HCT116 (cell line): ENCODE measurements at regions not wholly inside any gene's neighbourhood (a gene's known extent, or its start where the extent isn't known, plus 50 kb on each side); places are given as distances from the start of the nearest gene placed in this dataset.

Experiments used
- ATAC-seq: fragments of 200-7000 bp; cut with Tn5 transposase; 2 replicates; pipeline ENCODE4 v1.9.1; 2020; ENCODE audit warnings: mild to moderate bottlenecking, moderate library complexity
- BruUV-seq: library from RNA; stranded (reverse); fragments of 400-500 nt; replicated peaks from 2 replicates; lab custom pipeline; 2021; lab: Mats Ljungman, UMichigan
- CTCF ChIA-PET: fragments of 300-600 bp; sonication (Branson Sonifier 250); formaldehyde crosslinking; loops from one replicate; lab custom pipeline; 2021; ENCODE audit warnings: antibody characterized with exemption; lab: Charles Lee
- POLR2A ChIA-PET: fragments of 300-600, 350-600 bp; sonication (Branson Sonifier 250); formaldehyde crosslinking; loops from one replicate; lab custom pipeline; 2021; ENCODE audit warnings: antibody characterized with exemption; lab: Charles Lee
- RAD21 ChIA-PET, 2 experiments: fragments of 300-600 bp; sonication (Branson Sonifier 250); formaldehyde crosslinking; loops; one replicate each; lab custom pipeline; 2023; ENCODE audit warnings: low total read pairs in 2 of 2; ENCODE audit not compliant: uncharacterized antibody in 2 of 2, unreplicated experiment in 2 of 2, low non-redundant PET in 1 of 2; lab: Charles Lee
- DNase-seq: peaks from one replicate; pipeline ENCODE4 v3.0.0-alpha.2; 2010; ENCODE audit warnings: low read depth, low spot score
- H2AFZ ChIP-seq: fragments of 200-600 bp; shearing (Covaris generic), sonication (generic); 2 replicates; pipeline ENCODE4 v1.6.1; 2017; ENCODE audit warnings: low read depth, mixed run types, mixed read lengths, antibody characterized with exemption, low read length; ENCODE audit not compliant: poor library complexity, severe bottlenecking
- H3K27ac ChIP-seq: 2 replicates; pipeline ENCODE4 v1.5.1; 2012; ENCODE audit warnings: low read depth, low read length
- H3K27me3 ChIP-seq: fragments of 200-600 bp; sonication (generic); 2 replicates; pipeline ENCODE4 v1.6.1; 2016; ENCODE audit warnings: mixed run types, low read length, mixed read lengths; ENCODE audit not compliant: insufficient read depth
- H3K36me3 ChIP-seq, 2 experiments: fragments of 200-500 bp in 1 of 2; fragments of 200-600 bp in 1 of 2; sonication (Bioruptor generic) in 1 of 2; sonication (generic) in 1 of 2; 2 replicates each; pipeline versions ENCODE4 v1.5.1 to v1.6.1; 2014 to 2016; ENCODE audit warnings: low read length in 2 of 2, inconsistent platforms in 1 of 2, mixed read lengths in 1 of 2, mixed run types in 1 of 2; ENCODE audit not compliant: insufficient read depth in 2 of 2, control insufficient read depth in 1 of 2
- H3K4me1 ChIP-seq, 2 experiments: fragments of 200-600 bp in 1 of 2; sonication (generic) in 1 of 2; 2 replicates each; pipeline versions ENCODE4 v1.5.1 to v1.6.1; 2012 to 2017; ENCODE audit warnings: low read length in 2 of 2, inconsistent platforms in 1 of 2, mild to moderate bottlenecking in 1 of 2, mixed read lengths in 1 of 2, mixed run types in 1 of 2, moderate library complexity in 1 of 2; ENCODE audit not compliant: insufficient read depth in 2 of 2, control insufficient read depth in 1 of 2
- H3K4me2 ChIP-seq: fragments of 200-600 bp; sonication (generic); 2 replicates; pipeline ENCODE4 v1.6.1; 2017; ENCODE audit warnings: mixed run types, low read length, mixed read lengths
- H3K4me3 ChIP-seq, 2 experiments: fragments of 200-600 bp in 1 of 2; sonication (generic) in 1 of 2; replicated peaks in 1 of 2; 2 replicates each; pipeline ENCODE4 v1.5.1; 2011 to 2016; ENCODE audit warnings: low read length in 2 of 2, control low read depth in 1 of 2, low read depth in 1 of 2, mild to moderate bottlenecking in 1 of 2, mixed read lengths in 1 of 2, mixed run types in 1 of 2
- H3K79me2 ChIP-seq: fragments of 200-600 bp; sonication (generic); 2 replicates; pipeline ENCODE4 v1.6.1; 2017; ENCODE audit warnings: mild to moderate bottlenecking, mixed run types, low read length, moderate library complexity, mixed read lengths; ENCODE audit not compliant: insufficient read depth
- H3K9ac ChIP-seq: fragments of 200-600 bp; sonication (generic); 2 replicates; pipeline ENCODE4 v1.6.1; 2016; ENCODE audit warnings: low read length, mixed read lengths
- H3K9me2 ChIP-seq: fragments of 200-600 bp; sonication (generic), shearing (Covaris generic); 2 replicates; pipeline ENCODE4 v1.6.1; 2017; ENCODE audit warnings: mixed run types, mild to moderate bottlenecking, moderate library complexity; ENCODE audit not compliant: insufficient read depth
- H3K9me3 ChIP-seq, 2 experiments: fragments of 200-500 bp in 1 of 2; fragments of 200-600 bp in 1 of 2; sonication (Bioruptor generic) in 1 of 2; sonication (generic) in 1 of 2; 2 replicates each; pipeline ENCODE4 v1.6.1; 2014 to 2017; ENCODE audit warnings: low read length in 2 of 2, mixed read lengths in 2 of 2, inconsistent platforms in 1 of 2, low read depth in 1 of 2, mild to moderate bottlenecking in 1 of 2, mixed run types in 1 of 2, moderate library complexity in 1 of 2; ENCODE audit not compliant: control insufficient read depth in 1 of 2, insufficient read depth in 1 of 2
- H4K20me1 ChIP-seq: fragments of 200-600 bp; sonication (generic), shearing (Covaris generic); 2 replicates; pipeline ENCODE4 v1.6.1; 2017; ENCODE audit warnings: mixed run types, mild to moderate bottlenecking, moderate library complexity; ENCODE audit not compliant: insufficient read depth
- ATF3 ChIP-seq: IDR thresholded peaks from 2 replicates; pipeline ENCODE4 v1.6.1; 2012
- CBX3 ChIP-seq: IDR thresholded peaks from 2 replicates; pipeline ENCODE4 v1.6.1; 2012; ENCODE audit warnings: low read depth
- CEBPB ChIP-seq: IDR thresholded peaks from 2 replicates; pipeline ENCODE4 v1.6.1; 2012; ENCODE audit warnings: low read depth
- EGR1 ChIP-seq: IDR thresholded peaks from 2 replicates; pipeline ENCODE4 v1.6.1; 2012; ENCODE audit warnings: low read depth
- EZH2 ChIP-seq: fragments of 200-600 bp; sonication (generic); IDR thresholded peaks from 2 replicates; pipeline ENCODE4 v1.6.1; 2017; ENCODE audit warnings: antibody characterized with exemption, mixed run types
- EZH2phosphoT487 ChIP-seq: fragments of 200-600 bp; IDR thresholded peaks from 2 replicates; pipeline ENCODE4 v1.6.1; 2018; ENCODE audit warnings: antibody characterized with exemption, borderline replicate concordance
- POLR2A ChIP-seq: IDR thresholded peaks from 2 replicates; pipeline ENCODE4 v1.7.0; 2011; ENCODE audit warnings: borderline replicate concordance; ENCODE audit not compliant: insufficient read depth, insufficient read length; ENCODE audit errors: extremely low read depth
- POLR2AphosphoS5 ChIP-seq: IDR thresholded peaks from 2 replicates; pipeline ENCODE4 v1.6.1; 2011; ENCODE audit warnings: mild to moderate bottlenecking, low read depth, low read length, moderate library complexity
- RAD21 ChIP-seq: IDR thresholded peaks from 2 replicates; pipeline ENCODE4 v1.6.1; 2012; ENCODE audit warnings: low read depth, mild to moderate bottlenecking
- REST ChIP-seq: IDR thresholded peaks from 2 replicates; pipeline ENCODE4 v1.6.1; 2012; ENCODE audit warnings: low read depth
- SIN3A ChIP-seq: IDR thresholded peaks from 2 replicates; pipeline ENCODE4 v1.6.1; 2012; ENCODE audit warnings: low read depth
- SP1 ChIP-seq: IDR thresholded peaks from 2 replicates; pipeline ENCODE4 v1.6.1; 2012; ENCODE audit warnings: low read depth
- SRF ChIP-seq: IDR thresholded peaks from 2 replicates; pipeline ENCODE4 v1.6.1; 2012; ENCODE audit warnings: low read depth
- TCF7L2 ChIP-seq: IDR thresholded peaks from 2 replicates; pipeline ENCODE4 v1.7.0; 2011; ENCODE audit warnings: borderline replicate concordance, inconsistent platforms; ENCODE audit not compliant: insufficient read depth, insufficient read length; ENCODE audit errors: extremely low read depth
- ZBTB33 ChIP-seq: IDR thresholded peaks from 2 replicates; pipeline ENCODE4 v1.6.1; 2011; ENCODE audit warnings: mild to moderate bottlenecking, low read length, moderate library complexity; ENCODE audit not compliant: insufficient replicate concordance; ENCODE audit errors: extremely low read depth
- ZFX ChIP-seq: fragments of 450-650 bp; IDR thresholded peaks from 2 replicates; pipeline ENCODE4 v1.6.1; 2017
- intact Hi-C: fragments of 100-400 bp; cut with micrococcal nuclease; formaldehyde crosslinking; loops from 2 replicates; pipeline ENCODE4 v1.10.0; 2022

GRCh38 chr14:80271389-80271788, 60.1 kb upstream of the DIO2 start:
- Histone ChIP-seq H3K4me2 (no peak overlapping the region), H3K9me2 (no peaks in the 10 kb centered on the region), H3K9me3 (no peaks in the 10 kb centered on the region), H3K9ac (no peak overlapping the region), H3K79me2 (no peaks in the 10 kb centered on the region), H3K4me1 (no peaks in the 10 kb centered on the region), H2AFZ (no peak overlapping the region), H3K4me3 (no peak overlapping the region), H4K20me1 (no peaks in the 10 kb centered on the region), H3K36me3 (no peaks in the 10 kb centered on the region), H3K27ac (no peak overlapping the region), H3K27me3 (no peaks in the 10 kb centered on the region)
- ATAC-seq (no peak), DNase-seq (no peak)
- intact Hi-C loops: no loop called here
- BruUV-seq: no TSS peak
- ChIA-PET POLR2A (no interaction called here), CTCF (no interaction called here), RAD21 (no interaction called here)
- TF ChIP-seq ZBTB33 (no peak), SP1 (no peak), TCF7L2 (no peak), POLR2AphosphoS5 (no peak)

- Histone ChIP-seq H3K4me1 (no peaks in the 10 kb centered on the region), H3K36me3 (no peaks in the 10 kb centered on the region), H3K4me3 (no peak overlapping the region), H3K4me2 (no peak overlapping the region), H3K79me2 (no peaks in the 10 kb centered on the region), H3K9ac (no peak overlapping the region), H2AFZ (no peak overlapping the region), H3K9me2 (no peaks in the 10 kb centered on the region), H4K20me1 (no peaks in the 10 kb centered on the region), H3K9me3 (no peaks in the 10 kb centered on the region), H3K27me3 (no peaks in the 10 kb centered on the region), H3K27ac (no peak overlapping the region)
- ChIA-PET RAD21 (no interaction called here), POLR2A (no interaction called here), CTCF (no interaction called here)
- DNase-seq: no peak
- no peak for ATAC-seq
- intact Hi-C loops: no loop called here
- BruUV-seq: no TSS peak
- TF ChIP-seq SRF: no peak
- TF ChIP-seq REST: no peak
- no peak for TF ChIP-seq RAD21
- TF ChIP-seq POLR2A: no peak
- TF ChIP-seq EZH2: no peak
- TF ChIP-seq ZFX: no peak
- no peak for TF ChIP-seq CBX3
- no peak for TF ChIP-seq EZH2phosphoT487
- TF ChIP-seq ATF3: no peak
- no peak for TF ChIP-seq TCF7L2
- no peak for TF ChIP-seq SP1
- TF ChIP-seq SIN3A: no peak
- TF ChIP-seq CEBPB: no peak
- TF ChIP-seq EGR1: no peak
- TF ChIP-seq POLR2AphosphoS5: no peak
Observed at GRCh38 chr14:80269353-80269925, 58.1 kb upstream of the DIO2 start.
